ENCODE measurements at regions not wholly inside any gene's neighbourhood (a gene's known extent, or its start where the extent isn't known, plus 50 kb on each side); places are given as distances from the start of the nearest gene placed in this dataset.

GRCh38 chr9:78566948-78567675, 270.2 kb downstream of the PSAT1 start:
- Histone ChIP-seq H3K9ac (ENCODE audit: low read depth, low read length, poor library complexity, severe bottlenecking) (no peak overlapping the region), H3K9me2 (replicated peaks; ENCODE audit: low read depth, low read length) (no peaks in the 10 kb centered on the region), H3K36me3 (ENCODE audit: insufficient read depth, low read length) (no peaks in the 10 kb centered on the region), H3K4me2 (ENCODE audit: low read depth, low read length, poor library complexity, severe bottlenecking) (no peak overlapping the region), H3K4me1 (ENCODE audit: insufficient read depth, low read length, poor library complexity, severe bottlenecking) (no peaks in the 10 kb centered on the region), H2AFZ (ENCODE audit: low read length) (no peak overlapping the region), H3K27me3 (ENCODE audit: insufficient read depth, low read length, poor library complexity, severe bottlenecking) (no peaks in the 10 kb centered on the region), H3K4me3 (ENCODE audit: low read length, poor library complexity, severe bottlenecking) (no peak overlapping the region), H3K9me3 (ENCODE audit: insufficient read depth, low read depth, low read length) (no peaks in the 10 kb centered on the region), H3F3A (ENCODE audit: low read depth) (no peaks in the 10 kb centered on the region), H4K20me1 (ENCODE audit: insufficient read depth, low read length, poor library complexity, severe bottlenecking) (no peaks in the 10 kb centered on the region), H3K79me2 (ENCODE audit: insufficient read depth, low read length) (no peaks in the 10 kb centered on the region)
- TF ChIP-seq CTCF (conservative IDR thresholded peaks at IDR 0.05; ENCODE audit: low read length) (no peak), EZH2phosphoT487 (IDR thresholded peaks at IDR 0.05; ENCODE audit: borderline replicate concordance) (no peak)

- no peaks in the 10 kb centered on the region for H3K79me2 ChIP-seq (ENCODE audit: insufficient read depth, low read length)
- H3K9ac ChIP-seq (ENCODE audit: low read depth, low read length, poor library complexity, severe bottlenecking) = no peak overlapping the region
- no peaks in the 10 kb centered on the region for H3K9me3 ChIP-seq (ENCODE audit: insufficient read depth, low read depth, low read length)
- no peaks in the 10 kb centered on the region for H3K36me3 ChIP-seq (ENCODE audit: insufficient read depth, low read length)
- H2AFZ ChIP-seq (ENCODE audit: low read length) = no peak overlapping the region
- no peaks in the 10 kb centered on the region for H4K20me1 ChIP-seq (ENCODE audit: insufficient read depth, low read length, poor library complexity, severe bottlenecking)
- no peaks in the 10 kb centered on the region for H3K27me3 ChIP-seq (ENCODE audit: insufficient read depth, low read length, poor library complexity, severe bottlenecking)
- no peak overlapping the region for H3K4me3 ChIP-seq (ENCODE audit: low read length, poor library complexity, severe bottlenecking)
- H3K9me2 ChIP-seq (replicated peaks; ENCODE audit: low read depth, low read length) = no peaks in the 10 kb centered on the region
- no peak for TF ChIP-seq CTCF (conservative IDR thresholded peaks at IDR 0.05; ENCODE audit: low read length)
- TF ChIP-seq EZH2phosphoT487 (IDR thresholded peaks at IDR 0.05; ENCODE audit: borderline replicate concordance) = no peak
- no peaks in the 10 kb centered on the region for H3F3A ChIP-seq (ENCODE audit: low read depth)
- H3K4me1 ChIP-seq (ENCODE audit: insufficient read depth, low read length, poor library complexity, severe bottlenecking) = no peaks in the 10 kb centered on the region
- H3K4me2 ChIP-seq (ENCODE audit: low read depth, low read length, poor library complexity, severe bottlenecking) = no peak overlapping the region
Measured at GRCh38 chr9:78567693-78568092, 270.8 kb downstream of the PSAT1 start.

- Histone ChIP-seq H3K9me2 (replicated peaks; ENCODE audit: low read depth, low read length) (no peaks in the 10 kb centered on the region), H3K27me3 (ENCODE audit: insufficient read depth, low read length, poor library complexity, severe bottlenecking) (no peaks in the 10 kb centered on the region), H3K36me3 (ENCODE audit: insufficient read depth, low read length) (no peaks in the 10 kb centered on the region), H2AFZ (ENCODE audit: low read length) (no peak overlapping the region), H3F3A (ENCODE audit: low read depth) (no peaks in the 10 kb centered on the region), H3K9me3 (ENCODE audit: insufficient read depth, low read depth, low read length) (no peaks in the 10 kb centered on the region), H3K4me2 (ENCODE audit: low read depth, low read length, poor library complexity, severe bottlenecking) (no peak overlapping the region), H3K79me2 (ENCODE audit: insufficient read depth, low read length) (no peaks in the 10 kb centered on the region), H3K4me1 (ENCODE audit: insufficient read depth, low read length, poor library complexity, severe bottlenecking) (no peaks in the 10 kb centered on the region), H3K4me3 (ENCODE audit: low read length, poor library complexity, severe bottlenecking) (no peak overlapping the region), H3K9ac (ENCODE audit: low read depth, low read length, poor library complexity, severe bottlenecking) (no peak overlapping the region), H4K20me1 (ENCODE audit: insufficient read depth, low read length, poor library complexity, severe bottlenecking) (no peaks in the 10 kb centered on the region)
- TF ChIP-seq CTCF (conservative IDR thresholded peaks at IDR 0.05; ENCODE audit: low read length) (no peak), EZH2phosphoT487 (IDR thresholded peaks at IDR 0.05; ENCODE audit: borderline replicate concordance) (no peak)
Measured at GRCh38 chr9:78568774-78569173, 271.8 kb downstream of the PSAT1 start.
